ENCODE measurements at regions not wholly inside any gene's neighbourhood (a gene's known extent, or its start where the extent isn't known, plus 50 kb on each side); places are given as distances from the start of the nearest gene placed in this dataset.

- DNase-seq: no peak
- Histone ChIP-seq H3K4me1 (no peaks in the 10 kb centered on the region; the same call in 1 of the 2 replicates), H3K27me3 (no peaks in the 10 kb centered on the region), H3K9me3 (no peaks in the 10 kb centered on the region), H3K36me3 (no peaks in the 10 kb centered on the region), H3K4me3 (ENCODE audit: low read depth, low read length) (no peak overlapping the region)
- TF ChIP-seq CTCF (IDR thresholded peaks at IDR 0.05; ENCODE audit: low read depth, low read length): no peak
Measured at GRCh38 chr12:91786499-91787272, 359.0 kb downstream of the BTG1 start.

GRCh38 chr12:91785655-91786498 lies 359.8 kb downstream of the BTG1 start:
- no peaks in the 10 kb centered on the region for H3K9me3 ChIP-seq
- H3K27me3 ChIP-seq: no peaks in the 10 kb centered on the region
- TF ChIP-seq CTCF (IDR thresholded peaks at IDR 0.05; ENCODE audit: low read depth, low read length): no peak
- no peaks in the 10 kb centered on the region for H3K36me3 ChIP-seq
- H3K4me1 ChIP-seq: no peaks in the 10 kb centered on the region; the same call in 1 of the 2 replicates
- no peak for DNase-seq
- no peak overlapping the region for H3K4me3 ChIP-seq (ENCODE audit: low read depth, low read length)

GRCh38 chr12:91781114-91781513 lies 364.5 kb downstream of the BTG1 start:
- no peaks in the 10 kb centered on the region for H3K9me3 ChIP-seq
- no peak for DNase-seq
- no peaks in the 10 kb centered on the region for H3K27me3 ChIP-seq
- no peak for TF ChIP-seq CTCF (IDR thresholded peaks at IDR 0.05; ENCODE audit: low read depth, low read length)
- H3K36me3 ChIP-seq: no peaks in the 10 kb centered on the region
- H3K4me3 ChIP-seq (ENCODE audit: low read depth, low read length): no peak overlapping the region
- peaks cover 9% of the 10 kb centered on the region; the same call in 1 of the 2 replicates for H3K4me1 ChIP-seq

DNA sequence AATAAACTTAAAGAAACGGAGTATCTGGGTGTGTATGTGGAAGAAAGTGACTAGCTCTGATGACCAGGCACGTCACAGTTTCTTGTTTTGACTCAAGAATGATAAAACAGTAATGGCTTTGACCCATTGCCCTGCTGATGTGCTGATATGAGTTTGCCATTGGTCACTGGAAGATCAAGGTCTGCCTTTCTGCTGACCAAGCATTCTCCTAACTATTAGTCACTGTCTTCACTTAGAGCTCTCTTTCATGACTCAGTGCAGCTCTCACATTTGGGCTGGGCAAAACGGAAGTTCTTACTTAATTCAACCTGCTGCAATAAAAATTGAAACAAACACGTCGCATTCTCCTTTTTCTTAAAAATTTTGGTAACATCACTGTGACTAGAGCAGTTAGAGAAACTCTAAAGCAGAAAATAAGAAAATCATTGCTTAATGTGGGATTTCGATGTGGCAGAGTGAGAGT lies 366.7 kb downstream of the BTG1 start:
- no peak for TF ChIP-seq CTCF (IDR thresholded peaks at IDR 0.05; ENCODE audit: low read depth, low read length)
- DNase-seq: no peak
- Histone ChIP-seq H3K4me1 (peaks cover 9% of the 10 kb centered on the region; the same call in 1 of the 2 replicates), H3K27me3 (no peaks in the 10 kb centered on the region), H3K9me3 (no peaks in the 10 kb centered on the region), H3K36me3 (no peaks in the 10 kb centered on the region), H3K4me3 (ENCODE audit: low read depth, low read length) (no peak overlapping the region)

GRCh38 chr12:91778091-91778832 lies 367.4 kb downstream of the BTG1 start:
- DNase-seq: no peak
- Histone ChIP-seq H3K4me1 (peaks cover 9% of the 10 kb centered on the region; the same call in 1 of the 2 replicates), H3K4me3 (ENCODE audit: low read depth, low read length) (no peak overlapping the region)

More at GRCh38 chr12:91778091-91778832, 367.4 kb downstream of the BTG1 start:
- H3K36me3 ChIP-seq: no peaks in the 10 kb centered on the region
- no peaks in the 10 kb centered on the region for H3K27me3 ChIP-seq
- TF ChIP-seq CTCF (IDR thresholded peaks at IDR 0.05; ENCODE audit: low read depth, low read length): no peak
- H3K9me3 ChIP-seq: no peaks in the 10 kb centered on the region

All from BE2C (cell line).